BE2C (cell line): ENCODE measurements at regions not wholly inside any gene's neighbourhood (a gene's known extent, or its start where the extent isn't known, plus 50 kb on each side); places are given as distances from the start of the nearest gene placed in this dataset.

Source experiments
- DNase-seq: peaks from one replicate; pipeline ENCODE4 v3.0.0-alpha.2; 2020
- H3K27me3 ChIP-seq: fragments of 250-450 bp; sonication (Bioruptor Pico); 2 replicates; pipeline ENCODE4 v1.5.1; 2020; ENCODE audit warnings: mild to moderate bottlenecking
- H3K36me3 ChIP-seq: fragments of 250-450 bp; sonication (Bioruptor Pico); 2 replicates; pipeline ENCODE4 v1.5.1; 2020; ENCODE audit warnings: mild to moderate bottlenecking
- H3K4me1 ChIP-seq: fragments of 250-450 bp; sonication (Bioruptor Pico); 2 replicates; pipeline ENCODE4 v1.5.1; 2020
- H3K4me3 ChIP-seq: 2 replicates; pipeline ENCODE4 v1.5.1; 2011; ENCODE audit warnings: low read depth, low read length
- H3K9me3 ChIP-seq: fragments of 250-450 bp; sonication (Bioruptor Pico); 2 replicates; pipeline ENCODE4 v1.5.1; 2020
- TF ChIP-seq, protein P1 (sequence below): IDR thresholded peaks from 2 replicates; pipeline ENCODE4 v1.5.1; 2012; ENCODE audit warnings: mild to moderate bottlenecking, low read depth, low read length

DNA sequence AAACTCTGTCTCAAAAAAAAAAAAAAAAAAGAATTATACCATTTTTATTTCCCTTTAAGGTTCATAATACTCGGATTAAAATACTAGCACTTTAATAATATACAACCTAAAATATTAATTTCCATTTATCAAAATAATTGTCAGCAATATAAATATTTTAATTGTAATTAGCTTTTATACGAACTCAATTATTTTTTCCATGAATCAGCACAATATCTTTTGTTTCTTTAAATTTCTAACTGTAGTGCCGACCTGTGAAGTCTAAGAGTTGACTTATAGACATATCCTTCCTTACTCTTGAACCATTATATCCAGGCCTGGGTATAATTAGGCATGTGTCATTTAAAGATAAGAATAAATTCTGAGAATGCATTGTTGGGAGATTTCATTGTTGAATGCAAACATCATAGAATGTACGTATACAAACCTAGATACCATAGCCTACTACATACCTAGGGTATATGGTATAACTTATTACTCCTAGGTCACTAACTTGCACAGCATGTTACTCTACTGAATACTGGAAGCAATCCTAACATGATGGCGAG, 996.7 kb upstream of the TMPRSS15 start:
- Histone ChIP-seq H3K36me3 (no peaks in the 10 kb centered on the region), H3K27me3 (no peaks in the 10 kb centered on the region), H3K9me3 (no peaks in the 10 kb centered on the region), H3K4me1 (no peaks in the 10 kb centered on the region), H3K4me3 (no peak overlapping the region)
- no peak for DNase-seq
- TF ChIP-seq, protein P1, sequence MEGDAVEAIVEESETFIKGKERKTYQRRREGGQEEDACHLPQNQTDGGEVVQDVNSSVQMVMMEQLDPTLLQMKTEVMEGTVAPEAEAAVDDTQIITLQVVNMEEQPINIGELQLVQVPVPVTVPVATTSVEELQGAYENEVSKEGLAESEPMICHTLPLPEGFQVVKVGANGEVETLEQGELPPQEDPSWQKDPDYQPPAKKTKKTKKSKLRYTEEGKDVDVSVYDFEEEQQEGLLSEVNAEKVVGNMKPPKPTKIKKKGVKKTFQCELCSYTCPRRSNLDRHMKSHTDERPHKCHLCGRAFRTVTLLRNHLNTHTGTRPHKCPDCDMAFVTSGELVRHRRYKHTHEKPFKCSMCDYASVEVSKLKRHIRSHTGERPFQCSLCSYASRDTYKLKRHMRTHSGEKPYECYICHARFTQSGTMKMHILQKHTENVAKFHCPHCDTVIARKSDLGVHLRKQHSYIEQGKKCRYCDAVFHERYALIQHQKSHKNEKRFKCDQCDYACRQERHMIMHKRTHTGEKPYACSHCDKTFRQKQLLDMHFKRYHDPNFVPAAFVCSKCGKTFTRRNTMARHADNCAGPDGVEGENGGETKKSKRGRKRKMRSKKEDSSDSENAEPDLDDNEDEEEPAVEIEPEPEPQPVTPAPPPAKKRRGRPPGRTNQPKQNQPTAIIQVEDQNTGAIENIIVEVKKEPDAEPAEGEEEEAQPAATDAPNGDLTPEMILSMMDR, result no peak

DNA sequence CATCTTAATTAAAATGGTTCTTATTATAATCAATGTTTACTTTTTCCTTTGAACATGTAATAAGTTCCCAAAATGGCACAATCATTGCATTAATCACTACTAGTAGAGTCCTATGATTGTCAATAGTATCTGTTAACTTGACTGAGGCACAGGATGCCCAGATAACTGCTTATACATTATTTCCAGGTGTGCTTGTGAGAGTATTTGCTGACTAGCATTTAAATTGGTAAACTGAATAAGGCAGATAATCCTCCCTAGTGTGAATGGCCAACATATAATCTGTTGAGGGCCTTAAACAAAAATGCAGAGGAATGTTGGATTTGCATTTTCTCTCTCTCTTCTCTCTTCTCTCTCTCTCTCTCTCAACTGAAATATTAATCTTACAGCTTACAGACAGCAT, 999.3 kb upstream of the TMPRSS15 start:
- H3K4me1 ChIP-seq, result no peaks in the 10 kb centered on the region
- no peaks in the 10 kb centered on the region for H3K27me3 ChIP-seq
- H3K9me3 ChIP-seq, result no peaks in the 10 kb centered on the region
- no peak for DNase-seq
- no peak overlapping the region for H3K4me3 ChIP-seq
- TF ChIP-seq, protein P1, result no peak
- no peaks in the 10 kb centered on the region for H3K36me3 ChIP-seq

DNA sequence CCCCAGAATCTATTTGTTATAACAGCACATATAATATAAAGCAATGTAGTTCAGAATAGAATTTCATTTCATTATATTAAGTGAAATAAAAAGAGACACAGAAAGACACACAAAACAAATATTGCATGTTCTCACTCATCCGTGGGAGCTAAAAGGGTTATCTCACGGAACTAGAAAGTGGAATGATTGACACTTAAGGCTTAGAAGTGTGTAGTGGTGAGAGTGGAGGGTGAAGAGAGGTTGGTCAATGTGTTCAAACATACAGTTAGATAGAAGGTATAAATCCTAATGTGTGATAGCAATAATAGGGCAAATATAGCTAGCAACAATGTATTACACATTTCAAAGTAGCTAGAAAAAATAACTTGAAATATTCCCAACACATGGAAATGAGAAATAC, 1001.7 kb upstream of the TMPRSS15 start:
- Histone ChIP-seq H3K36me3 (no peaks in the 10 kb centered on the region), H3K4me3 (no peak overlapping the region), H3K9me3 (no peaks in the 10 kb centered on the region), H3K4me1 (no peaks in the 10 kb centered on the region), H3K27me3 (no peaks in the 10 kb centered on the region)
- DNase-seq, result no peak
- TF ChIP-seq, protein P1, result no peak

DNA sequence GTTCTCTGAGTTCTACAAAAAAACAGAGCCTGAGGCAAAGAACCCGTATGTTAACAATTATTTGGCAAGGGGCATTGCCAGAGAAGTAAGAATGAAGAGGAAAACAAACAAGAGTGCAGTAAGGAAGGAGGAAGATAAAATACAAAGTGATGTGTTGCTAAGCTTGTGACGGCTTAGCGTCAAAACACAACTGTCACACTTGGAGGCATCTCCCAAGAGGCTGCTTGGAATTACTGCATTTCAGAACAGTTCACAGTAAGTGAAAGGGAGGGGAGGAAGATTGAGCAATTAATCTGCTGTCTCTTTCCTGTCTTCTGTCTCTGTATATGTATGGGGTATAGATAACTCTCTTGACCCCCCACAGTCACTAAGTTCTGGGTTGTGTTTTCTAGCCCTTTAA, 1017.0 kb upstream of the TMPRSS15 start:
- no peaks in the 10 kb centered on the region for H3K27me3 ChIP-seq
- H3K36me3 ChIP-seq, result no peaks in the 10 kb centered on the region
- no peak for DNase-seq
- TF ChIP-seq, protein P1, result no peak
- H3K9me3 ChIP-seq, result no peaks in the 10 kb centered on the region
- no peak overlapping the region for H3K4me3 ChIP-seq
- no peaks in the 10 kb centered on the region for H3K4me1 ChIP-seq

DNA sequence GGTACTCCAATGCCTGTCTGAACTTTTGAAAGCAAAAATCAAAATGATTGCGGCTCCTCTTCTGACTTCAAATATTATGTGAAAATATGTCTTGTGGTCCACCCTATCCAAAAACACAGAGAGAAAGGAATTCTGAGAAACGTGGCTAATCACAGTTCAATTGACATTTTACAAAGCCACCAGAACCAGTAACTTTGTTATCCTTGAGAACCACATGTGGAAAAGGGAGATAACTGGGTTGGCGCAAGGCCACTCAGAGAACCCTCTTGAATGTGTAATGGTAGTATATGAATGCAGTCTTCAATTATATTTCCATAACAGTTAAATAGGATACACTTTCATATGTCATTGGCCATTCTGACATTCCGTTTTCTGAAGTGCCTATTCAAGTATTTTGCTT, 1030.0 kb upstream of the TMPRSS15 start:
- peak; percentile 14 for DNase-seq
- no peak overlapping the region for H3K4me3 ChIP-seq
- TF ChIP-seq, protein P1, result no peak
- no peaks in the 10 kb centered on the region for H3K36me3 ChIP-seq
- H3K4me1 ChIP-seq, result no peaks in the 10 kb centered on the region
- no peaks in the 10 kb centered on the region for H3K27me3 ChIP-seq
- H3K9me3 ChIP-seq, result no peaks in the 10 kb centered on the region

DNA sequence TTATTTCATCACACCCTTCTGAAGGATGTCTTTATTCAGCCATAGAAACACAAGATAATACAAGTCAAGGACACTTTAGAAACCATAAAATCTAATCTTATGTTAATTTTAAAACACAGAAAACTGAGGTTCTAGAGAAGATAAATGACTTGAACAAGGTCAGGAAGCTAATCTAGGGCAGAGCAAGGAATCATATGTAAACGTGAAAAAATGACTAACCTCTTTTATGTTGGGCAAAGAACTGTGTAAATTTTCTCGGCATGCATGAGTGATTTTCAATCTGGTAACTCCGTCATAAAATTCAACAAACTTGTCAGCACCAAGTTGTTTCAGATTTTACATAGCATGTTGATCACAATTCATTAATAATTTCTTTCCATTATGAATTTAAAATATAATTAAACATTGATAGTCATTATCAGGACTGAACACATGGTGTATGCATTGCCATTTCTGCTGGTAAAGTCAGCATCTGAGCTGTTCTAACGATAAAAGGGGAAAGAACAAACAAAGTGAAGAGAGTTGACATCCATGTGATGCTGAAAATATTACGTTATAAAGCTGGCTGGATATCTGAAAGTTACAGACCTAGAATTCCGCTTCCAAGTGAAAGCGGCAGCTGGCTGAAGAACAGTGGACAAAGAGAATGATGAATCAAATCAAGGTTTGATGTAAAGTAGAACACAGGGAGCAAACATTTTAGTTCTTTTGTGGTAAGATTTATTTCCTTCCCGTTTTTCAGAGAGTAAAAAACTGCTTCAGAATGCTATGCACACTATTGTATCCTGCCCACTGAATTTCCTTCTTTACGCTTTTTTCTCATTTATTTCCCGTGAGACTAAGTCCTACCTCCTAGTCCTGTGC, 1037.4 kb upstream of the TMPRSS15 start:
- Histone ChIP-seq H3K36me3 (no peaks in the 10 kb centered on the region), H3K27me3 (no peaks in the 10 kb centered on the region), H3K9me3 (no peaks in the 10 kb centered on the region), H3K4me3 (no peak overlapping the region), H3K4me1 (peaks cover 3% of the 10 kb centered on the region)
- DNase-seq, result no peak
- TF ChIP-seq, protein P1, result no peak
